DND-41 (cell line): ENCODE measurements at regions not wholly inside any gene's neighbourhood (a gene's known extent, or its start where the extent isn't known, plus 50 kb on each side); places are given as distances from the start of the nearest gene placed in this dataset.

Experiments
- ATAC-seq: fragments of 200-7000 bp; cut with Tn5 transposase; 3 replicates; pipeline ENCODE4 v1.9.1; 2021; ENCODE audit warnings: low read depth; ENCODE audit not compliant: insufficient read depth
- DNase-seq: peaks from one replicate; pipeline ENCODE4 v3.0.0-alpha.2; 2020
- H2AFZ ChIP-seq: 2 replicates; pipeline ENCODE4 v1.6.0; 2012; ENCODE audit warnings: low read depth, low read length
- H3K27ac ChIP-seq: 2 replicates; pipeline ENCODE4 v1.5.1; 2012; ENCODE audit warnings: low read length, inconsistent platforms
- H3K27me3 ChIP-seq: fragments of 200-600 bp; sonication (generic); 2 replicates; pipeline ENCODE4 v1.6.0; 2012; ENCODE audit warnings: low read length, mild to moderate bottlenecking, inconsistent platforms; ENCODE audit not compliant: insufficient read depth, poor library complexity
- H3K36me3 ChIP-seq: 2 replicates; pipeline ENCODE4 v1.5.1; 2012; ENCODE audit warnings: low read length, inconsistent platforms; ENCODE audit not compliant: insufficient read depth
- H3K4me1 ChIP-seq: 2 replicates; pipeline ENCODE4 v1.5.1; 2012; ENCODE audit warnings: mild to moderate bottlenecking, low read length; ENCODE audit not compliant: insufficient read depth
- H3K4me2 ChIP-seq: 2 replicates; pipeline ENCODE4 v1.6.0; 2012; ENCODE audit warnings: mild to moderate bottlenecking, moderate library complexity, low read length, inconsistent platforms; ENCODE audit not compliant: insufficient read depth
- H3K4me3 ChIP-seq, 2 experiments: fragments of 200-600 bp in 1 of 2; shearing (Covaris generic) in 1 of 2; 2 replicates each; pipeline ENCODE4 v1.5.1; 2012 to 2016; ENCODE audit warnings: inconsistent platforms in 2 of 2, low read length in 2 of 2, mild to moderate bottlenecking in 2 of 2, low read depth in 1 of 2, moderate library complexity in 1 of 2
- H3K79me2 ChIP-seq: 2 replicates; pipeline ENCODE4 v1.6.0; 2012; ENCODE audit warnings: low read length, inconsistent platforms; ENCODE audit not compliant: insufficient read depth
- H3K9ac ChIP-seq: 2 replicates; pipeline ENCODE4 v1.6.0; 2012; ENCODE audit warnings: low read depth, mild to moderate bottlenecking, inconsistent platforms, low read length, moderate library complexity
- H3K9me3 ChIP-seq: 2 replicates; pipeline ENCODE4 v1.5.1; 2012; ENCODE audit warnings: low read length, moderate library complexity, mild to moderate bottlenecking, inconsistent platforms; ENCODE audit not compliant: insufficient read depth, severe bottlenecking
- H4K20me1 ChIP-seq: 2 replicates; pipeline ENCODE4 v1.6.0; 2012; ENCODE audit warnings: low read length; ENCODE audit not compliant: insufficient read depth
- EZH2 ChIP-seq: IDR thresholded peaks from 3 replicates; pipeline ENCODE4 v1.6.1; 2012; ENCODE audit warnings: borderline replicate concordance, low read depth, mild to moderate bottlenecking, moderate library complexity, low read length, inconsistent platforms; ENCODE audit not compliant: severe bottlenecking
- TF ChIP-seq, protein P1 (sequence below): IDR thresholded peaks from 2 replicates; pipeline ENCODE4 v1.5.1; 2012; ENCODE audit warnings: borderline replicate concordance, low read length, moderate library complexity, mild to moderate bottlenecking; ENCODE audit not compliant: poor library complexity, severe bottlenecking; ENCODE audit errors: extremely low read depth

DNA sequence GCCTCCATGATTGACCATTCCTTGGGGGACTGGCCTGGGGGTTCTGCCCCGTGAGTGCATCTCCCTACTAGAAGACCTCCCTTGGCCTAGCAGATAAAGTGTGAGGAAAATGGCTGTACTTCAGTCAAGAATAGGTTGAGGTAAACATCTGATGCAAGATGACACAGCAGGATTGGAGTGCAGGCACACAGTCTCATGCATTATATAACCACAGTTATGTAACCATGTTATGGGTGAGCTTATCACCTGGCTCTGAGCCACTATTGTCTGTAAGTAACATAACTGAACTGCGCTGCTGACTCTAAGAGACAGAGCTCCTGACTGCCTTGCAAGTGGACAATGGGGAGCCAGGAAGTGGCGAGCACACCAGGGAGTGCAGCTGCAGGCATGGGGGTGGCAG is 378.7 kb upstream of the ANO5 start:
- DNase-seq, result peak; percentile 24
- Histone ChIP-seq H3K9ac (no peak overlapping the region), H3K27ac (no peak overlapping the region), H3K9me3 (no peaks in the 10 kb centered on the region), H4K20me1 (no peaks in the 10 kb centered on the region), H3K79me2 (no peaks in the 10 kb centered on the region), H3K4me2 (no peak overlapping the region), H3K36me3 (no peaks in the 10 kb centered on the region), H3K27me3 (no peaks in the 10 kb centered on the region), H3K4me1 (peaks cover 7% of the 10 kb centered on the region), H3K4me3 (no peak overlapping the region), H2AFZ (peak overlapping the region; percentile 2; the same call in 1 of the 2 replicates)
- ATAC-seq, result peak; percentile 44
- TF ChIP-seq, protein P1, sequence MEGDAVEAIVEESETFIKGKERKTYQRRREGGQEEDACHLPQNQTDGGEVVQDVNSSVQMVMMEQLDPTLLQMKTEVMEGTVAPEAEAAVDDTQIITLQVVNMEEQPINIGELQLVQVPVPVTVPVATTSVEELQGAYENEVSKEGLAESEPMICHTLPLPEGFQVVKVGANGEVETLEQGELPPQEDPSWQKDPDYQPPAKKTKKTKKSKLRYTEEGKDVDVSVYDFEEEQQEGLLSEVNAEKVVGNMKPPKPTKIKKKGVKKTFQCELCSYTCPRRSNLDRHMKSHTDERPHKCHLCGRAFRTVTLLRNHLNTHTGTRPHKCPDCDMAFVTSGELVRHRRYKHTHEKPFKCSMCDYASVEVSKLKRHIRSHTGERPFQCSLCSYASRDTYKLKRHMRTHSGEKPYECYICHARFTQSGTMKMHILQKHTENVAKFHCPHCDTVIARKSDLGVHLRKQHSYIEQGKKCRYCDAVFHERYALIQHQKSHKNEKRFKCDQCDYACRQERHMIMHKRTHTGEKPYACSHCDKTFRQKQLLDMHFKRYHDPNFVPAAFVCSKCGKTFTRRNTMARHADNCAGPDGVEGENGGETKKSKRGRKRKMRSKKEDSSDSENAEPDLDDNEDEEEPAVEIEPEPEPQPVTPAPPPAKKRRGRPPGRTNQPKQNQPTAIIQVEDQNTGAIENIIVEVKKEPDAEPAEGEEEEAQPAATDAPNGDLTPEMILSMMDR, result no peak
- no peak for TF ChIP-seq EZH2

DNA sequence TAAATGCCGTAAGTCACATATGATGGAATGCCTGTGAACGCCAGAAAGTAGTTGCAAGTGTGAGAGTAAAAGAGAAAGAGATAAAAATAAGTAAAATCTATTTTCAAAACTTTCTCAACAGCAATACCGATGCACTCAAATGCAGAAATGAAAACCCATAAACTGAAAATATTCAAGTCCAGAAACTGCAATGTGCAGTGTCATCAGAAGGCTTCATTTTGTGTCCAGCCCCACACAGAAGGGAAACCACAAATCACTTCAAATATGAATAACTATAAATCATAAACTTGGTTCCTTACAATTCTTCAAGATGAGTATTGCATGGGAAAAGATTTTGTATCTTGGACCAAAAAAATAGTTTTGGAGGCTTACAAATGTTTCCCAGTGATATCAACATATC is 375.2 kb upstream of the ANO5 start:
- no peak overlapping the region for H2AFZ ChIP-seq

DNA sequence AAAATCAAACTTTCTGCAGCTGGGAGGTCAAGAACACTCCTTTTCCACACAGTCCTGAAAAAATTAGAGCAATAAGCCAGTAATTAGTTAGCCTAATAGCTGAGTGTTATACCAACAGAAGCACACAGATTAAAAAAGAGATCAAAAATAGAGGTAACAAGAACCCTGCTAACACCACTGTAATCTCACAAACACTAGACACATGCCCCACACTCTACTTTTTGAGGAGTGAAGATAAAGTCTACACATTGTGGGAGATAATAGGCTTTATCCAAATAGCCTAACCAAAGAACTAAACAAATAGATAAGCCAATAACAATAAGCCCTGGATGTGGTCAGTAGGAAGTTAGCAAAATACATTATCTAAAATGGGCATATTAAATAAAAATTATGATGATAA is 372.7 kb upstream of the ANO5 start:
- no peaks in the 10 kb centered on the region for H3K9me3 ChIP-seq
- no peak for DNase-seq

More for the DNA sequence above, 375.2 kb upstream of the ANO5 start:
- no peak for TF ChIP-seq EZH2
- TF ChIP-seq, protein P1, result no peak
- Histone ChIP-seq H4K20me1 (no peaks in the 10 kb centered on the region), H3K4me1 (peaks cover 7% of the 10 kb centered on the region), H3K27ac (no peak overlapping the region), H3K9ac (no peak overlapping the region), H3K27me3 (no peaks in the 10 kb centered on the region), H3K4me3 (no peak overlapping the region), H3K36me3 (no peaks in the 10 kb centered on the region), H3K79me2 (no peaks in the 10 kb centered on the region), H3K9me3 (no peaks in the 10 kb centered on the region), H3K4me2 (no peak overlapping the region)
- DNase-seq, result no peak
- ATAC-seq, result no peak

More for the DNA sequence above, 372.7 kb upstream of the ANO5 start:
- Histone ChIP-seq H3K4me2 (no peak overlapping the region), H3K4me1 (no peaks in the 10 kb centered on the region), H3K27me3 (no peaks in the 10 kb centered on the region), H4K20me1 (no peaks in the 10 kb centered on the region), H3K4me3 (no peak overlapping the region), H3K79me2 (no peaks in the 10 kb centered on the region), H2AFZ (no peak overlapping the region), H3K27ac (no peak overlapping the region), H3K36me3 (no peaks in the 10 kb centered on the region), H3K9ac (no peak overlapping the region)
- no peak for TF ChIP-seq EZH2
- TF ChIP-seq, protein P1, result no peak
- ATAC-seq, result no peak
